ENCODE measurements at regions not wholly inside any gene's neighbourhood (a gene's known extent, or its start where the extent isn't known, plus 50 kb on each side); places are given as distances from the start of the nearest gene placed in this dataset.
A peak's percentile ranks its signal among the peaks of the same experiment; 100 is the strongest.

GRCh38 chr16:26992666-26993349 is 73.9 kb upstream of the C16orf82 start:
- no peak for DNase-seq

- DNase-seq, result no peak
These were observed 73.2 kb upstream of the C16orf82 start for GRCh38 chr16:26993511-26993910.

- DNase-seq, result peak; percentile 11
These were observed 72.8 kb upstream of the C16orf82 start for GRCh38 chr16:26993963-26994362.

GRCh38 chr16:26995522-26995921 is 71.2 kb upstream of the C16orf82 start:
- DNase-seq, result no peak

- no peak for DNase-seq
These were observed 61.3 kb upstream of the C16orf82 start for GRCh38 chr16:27005386-27005785.

Measured in fibroblast of skin of scalp (primary cell).